SK-N-SH (cell line): ENCODE measurements at regions not wholly inside any gene's neighbourhood (a gene's known extent, or its start where the extent isn't known, plus 50 kb on each side); places are given as distances from the start of the nearest gene placed in this dataset.

ENCODE experiments used
- CTCF ChIA-PET: fragments of 300-600, 350-600 bp; formaldehyde crosslinking; extraction: SDS; loops from one replicate; lab custom pipeline; 2021; lab: Yijun Ruan, JAX
- POLR2A ChIA-PET: fragments of 350-600 bp; sonication (Branson Sonifier 250); formaldehyde crosslinking; extraction: SDS; loops from one replicate; lab custom pipeline; 2020; ENCODE audit warnings: antibody characterized with exemption, inconsistent platforms; lab: Yijun Ruan, JAX
- DNase-seq: peaks from one replicate; pipeline ENCODE4 v3.0.0; 2012
- H2AFZ ChIP-seq: fragments of 200-600 bp; sonication (generic); 2 replicates; pipeline ENCODE4 v1.8.1; 2016; ENCODE audit warnings: antibody characterized with exemption, mild to moderate bottlenecking, low read depth
- H3F3A ChIP-seq: fragments of 200-600 bp; sonication (generic); replicated peaks from 2 replicates; pipeline ENCODE3; 2016; ENCODE audit warnings: antibody characterized with exemption, mild to moderate bottlenecking; ENCODE audit not compliant: insufficient read depth
- H3K27ac ChIP-seq, 2 experiments: fragments of 200-500 bp in 1 of 2; fragments of 200-600 bp in 1 of 2; sonication (Bioruptor generic) in 1 of 2; sonication (generic), shearing (Covaris generic) in 1 of 2; 2 replicates each; pipeline versions ENCODE4 v1.5.1 to v1.6.1; 2014 to 2016; ENCODE audit warnings: low read depth in 2 of 2, inconsistent platforms in 1 of 2, low read length in 1 of 2, mild to moderate bottlenecking in 1 of 2, mixed read lengths in 1 of 2
- H3K27me3 ChIP-seq: fragments of 200-600 bp; sonication (generic), shearing (Covaris generic); 2 replicates; pipeline ENCODE4 v1.6.1; 2016; ENCODE audit warnings: mixed run types; ENCODE audit not compliant: insufficient read depth
- H3K36me3 ChIP-seq, 2 experiments: fragments of 200-500 bp in 1 of 2; fragments of 200-600 bp in 1 of 2; sonication (Bioruptor generic) in 1 of 2; sonication (generic) in 1 of 2; replicated peaks in 1 of 2; 2 replicates each; pipeline versions ENCODE3 to v1.5.1; 2014 to 2016; ENCODE audit warnings: low read length in 1 of 2, mild to moderate bottlenecking in 1 of 2; ENCODE audit not compliant: insufficient read depth in 2 of 2, control insufficient read depth in 1 of 2
- H3K4me1 ChIP-seq, 2 experiments: fragments of 200-500 bp in 1 of 2; fragments of 200-600 bp in 1 of 2; sonication (Bioruptor generic) in 1 of 2; sonication (generic), shearing (Covaris generic) in 1 of 2; 2 replicates each; pipeline versions ENCODE4 v1.5.1 to v1.6.1; 2014 to 2016; ENCODE audit warnings: low read depth in 1 of 2, low read length in 1 of 2, mixed run types in 1 of 2; ENCODE audit not compliant: insufficient read depth in 2 of 2, control insufficient read depth in 1 of 2
- H3K4me2 ChIP-seq: fragments of 200-600 bp; sonication (generic), shearing (Covaris generic); 2 replicates; pipeline ENCODE4 v1.6.1; 2017; ENCODE audit warnings: mixed run types
- H3K4me3 ChIP-seq, 2 experiments: fragments of 200-500 bp in 1 of 2; fragments of 200-600 bp in 1 of 2; sonication (Bioruptor generic) in 1 of 2; sonication (generic), shearing (Covaris generic) in 1 of 2; 2 replicates each; pipeline versions ENCODE4 v1.5.1 to v1.8.1; 2014 to 2016; ENCODE audit warnings: low read depth in 2 of 2, inconsistent platforms in 1 of 2, low read length in 1 of 2, mild to moderate bottlenecking in 1 of 2, mixed read lengths in 1 of 2, moderate library complexity in 1 of 2
- H3K79me2 ChIP-seq: fragments of 200-600 bp; sonication (generic); 2 replicates; pipeline ENCODE4 v1.8.1; 2017; ENCODE audit warnings: mild to moderate bottlenecking; ENCODE audit not compliant: insufficient read depth
- H3K9ac ChIP-seq: fragments of 200-600 bp; sonication (generic); 2 replicates; pipeline ENCODE4 v1.6.1; 2017; ENCODE audit warnings: mixed run types
- H3K9me2 ChIP-seq: fragments of 200-600 bp; sonication (generic); 2 replicates; pipeline ENCODE4 v1.6.1; 2017; ENCODE audit warnings: mixed run types
- H3K9me3 ChIP-seq: fragments of 200-600 bp; sonication (generic); 2 replicates; pipeline ENCODE4 v1.6.1; 2017; ENCODE audit warnings: mixed run types, mild to moderate bottlenecking, moderate library complexity
- H4K20me1 ChIP-seq: fragments of 200-600 bp; sonication (generic); 2 replicates; pipeline ENCODE4 v1.6.1; 2017; ENCODE audit warnings: mild to moderate bottlenecking, mixed run types; ENCODE audit not compliant: insufficient read depth
- CHD2 ChIP-seq: fragments of 150-350 bp; IDR thresholded peaks from 2 replicates; pipeline ENCODE4 v1.6.1; 2018; ENCODE audit warnings: low read length; ENCODE audit not compliant: partially characterized antibody
- CTCF ChIP-seq: fragments of 200-600 bp; sonication (generic); IDR thresholded peaks from 2 replicates; pipeline ENCODE4 v1.6.1; 2017; ENCODE audit warnings: antibody characterized with exemption, mild to moderate bottlenecking, moderate library complexity
- ELF1 ChIP-seq: IDR thresholded peaks from 2 replicates; pipeline ENCODE4 v1.4.0; 2012
- EP300 ChIP-seq, 2 experiments: IDR thresholded peaks; 2 replicates each; pipeline versions ENCODE4 v1.4.0 to v1.6.1; 2012; ENCODE audit warnings: borderline replicate concordance in 1 of 2, low read depth in 1 of 2, low read length in 1 of 2
- EZH2phosphoT487 ChIP-seq: fragments of 200-600 bp; sonication (generic); IDR thresholded peaks from 2 replicates; pipeline ENCODE4 v1.6.1; 2017; ENCODE audit warnings: low read depth, mixed run types, mild to moderate bottlenecking, antibody characterized with exemption, moderate library complexity, borderline replicate concordance
- FOSL2 ChIP-seq: IDR thresholded peaks from 2 replicates; pipeline ENCODE4 v1.4.0; 2012; ENCODE audit warnings: low read depth, mild to moderate bottlenecking, moderate library complexity, borderline replicate concordance
- FOXJ3 ChIP-seq: sonication (generic); formaldehyde crosslinking; IDR thresholded peaks from 2 replicates; pipeline ENCODE4 v1.5.1; 2020; ENCODE audit warnings: mild to moderate bottlenecking, missing genetic modification reagents
- FOXM1 ChIP-seq: IDR thresholded peaks from 2 replicates; pipeline ENCODE4 v1.4.0; 2012; ENCODE audit warnings: low read depth, mild to moderate bottlenecking
- GABPA ChIP-seq: IDR thresholded peaks from 2 replicates; pipeline ENCODE4 v1.4.0; 2012; ENCODE audit warnings: low read depth, mild to moderate bottlenecking
- GATA2 ChIP-seq: sonication (generic); formaldehyde crosslinking; IDR thresholded peaks from 2 replicates; pipeline ENCODE4 v1.5.0; 2020; ENCODE audit warnings: mild to moderate bottlenecking, missing genetic modification reagents
- IRF3 ChIP-seq: fragments of 150-350 bp; IDR thresholded peaks from 2 replicates; pipeline ENCODE4 v1.6.1; 2016; ENCODE audit warnings: mild to moderate bottlenecking, low read depth, low read length
- JUND ChIP-seq: IDR thresholded peaks from 2 replicates; pipeline ENCODE4 v1.4.0; 2012
- MAX ChIP-seq: IDR thresholded peaks from 2 replicates; pipeline ENCODE4 v1.4.0; 2012; ENCODE audit warnings: low read depth
- NFIC ChIP-seq: IDR thresholded peaks from 2 replicates; pipeline ENCODE4 v1.4.0; 2012; ENCODE audit warnings: borderline replicate concordance
- NRF1 ChIP-seq: IDR thresholded peaks from 2 replicates; pipeline ENCODE4 v1.6.1; 2012; ENCODE audit warnings: low read depth, mild to moderate bottlenecking, low read length
- PBX3 ChIP-seq: IDR thresholded peaks from 2 replicates; pipeline ENCODE4; 2012
- POLR2AphosphoS5 ChIP-seq: IDR thresholded peaks from 2 replicates; pipeline ENCODE4 v1.6.1; 2012; ENCODE audit warnings: low read depth, low read length
- RAD21 ChIP-seq: IDR thresholded peaks from 2 replicates; pipeline ENCODE4 v1.6.1; 2012; ENCODE audit warnings: mild to moderate bottlenecking, low read length
- RCOR1 ChIP-seq: fragments of 150-350 bp; IDR thresholded peaks from 2 replicates; pipeline ENCODE4 v1.6.1; 2017; ENCODE audit warnings: antibody characterized with exemption, low read length
- REST ChIP-seq: IDR thresholded peaks from 2 replicates; pipeline ENCODE4 v1.6.1; 2012; ENCODE audit warnings: mild to moderate bottlenecking, low read depth, low read length, moderate library complexity
- SIN3A ChIP-seq: IDR thresholded peaks from 2 replicates; pipeline ENCODE4 v1.6.1; 2012; ENCODE audit warnings: low read depth, mild to moderate bottlenecking, low read length, moderate library complexity, borderline replicate concordance
- TAF1 ChIP-seq: IDR thresholded peaks from 2 replicates; pipeline ENCODE4 v1.6.1; 2012; ENCODE audit warnings: low read depth, mild to moderate bottlenecking, low read length, moderate library complexity, borderline replicate concordance
- TCF12 ChIP-seq: IDR thresholded peaks from 2 replicates; pipeline ENCODE4 v1.4.0; 2012
- TEAD4 ChIP-seq: IDR thresholded peaks from 2 replicates; pipeline ENCODE4 v1.4.0; 2012; ENCODE audit warnings: mild to moderate bottlenecking, borderline replicate concordance; ENCODE audit not compliant: insufficient read depth
- YY1 ChIP-seq: IDR thresholded peaks from 2 replicates; pipeline ENCODE4 v1.4.0; 2012; ENCODE audit warnings: low read depth, mild to moderate bottlenecking
- WGBS: methylation state at CpG from one replicate; pipeline ENCODE4 v1.1.6; 2017; ENCODE audit warnings: low lambda C conversion rate; 5-methylcytosine and 5-hydroxymethylcytosine counted together

- WGBS, result 26% methylated on average over 4 of the region's 4 CpGs
- H3K4me2 ChIP-seq, result no peak overlapping the region
- ChIA-PET CTCF (no interaction called here), POLR2A (no interaction called here)
- peak; percentile 8 for DNase-seq
- H4K20me1 ChIP-seq, result no peaks in the 10 kb centered on the region
- TF ChIP-seq FOSL2 (no peak), YY1 (no peak), PBX3 (no peak), RCOR1 (no peak), NFIC (no peak), ELF1 (no peak), CHD2 (no peak), TAF1 (no peak), MAX (no peak), REST (no peak), TCF12 (no peak), GABPA (no peak), GATA2 (CRISPR knock-in tag) (peak; percentile 51), SIN3A (no peak), IRF3 (no peak), EZH2phosphoT487 (no peak), TEAD4 (no peak), POLR2AphosphoS5 (no peak), NRF1 (no peak), FOXM1 (no peak), RAD21 (0 out of 2 replicates have a peak, but pooled peaks have one; percentile 15), EP300 (IDR thresholded peaks at IDR 0.05; ENCODE audit: borderline replicate concordance in 1 of 2, low read depth in 1 of 2, low read length in 1 of 2) (peak in 1 of 2 experiments; percentile 30; a peak in 1 of 4 replicates), CTCF (no peak), FOXJ3 (no peak), JUND (no peak)
- no peak overlapping the region for H3K27ac ChIP-seq
- H3K36me3 ChIP-seq, result no peaks in the 10 kb centered on the region
- no peak overlapping the region for H2AFZ ChIP-seq
- H3K9me2 ChIP-seq, result no peaks in the 10 kb centered on the region
- no peaks in the 10 kb centered on the region for H3K27me3 ChIP-seq
- H3K4me3 ChIP-seq, result no peak overlapping the region
- H3F3A ChIP-seq, result no peaks in the 10 kb centered on the region
- peaks cover 0 to 5% of the 10 kb centered on the region in 2 experiments; a peak in 1 of 4 replicates for H3K4me1 ChIP-seq
- H3K9ac ChIP-seq, result no peak overlapping the region
- H3K79me2 ChIP-seq, result no peaks in the 10 kb centered on the region
- no peaks in the 10 kb centered on the region for H3K9me3 ChIP-seq
Measured at GRCh38 chr18:39602131-39602530, 2036.5 kb upstream of the CELF4 start.
